ENCODE measurements at regions not wholly inside any gene's neighbourhood (a gene's known extent, or its start where the extent isn't known, plus 50 kb on each side); places are given as distances from the start of the nearest gene placed in this dataset.

DNA sequence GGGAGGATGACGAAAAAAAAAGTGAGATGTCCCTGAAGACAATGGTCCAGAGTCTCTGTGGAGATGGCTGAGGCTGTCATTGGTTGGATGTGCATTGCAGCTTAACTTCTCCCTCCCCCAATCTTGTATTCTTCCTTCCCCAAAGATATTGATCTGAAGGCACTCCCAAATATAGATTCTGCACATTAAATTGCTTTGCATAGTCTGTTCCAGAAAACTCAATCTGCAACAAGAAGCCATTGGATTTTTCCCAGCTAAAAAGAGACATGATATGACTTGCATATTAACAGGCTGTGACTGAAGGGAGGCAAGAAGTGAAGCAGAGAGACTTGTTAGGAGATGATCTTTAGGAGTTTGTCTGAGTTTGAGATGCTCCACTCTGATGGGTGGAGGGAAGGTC is 245.2 kb upstream of the MOCS1 start:
- no peaks in the 10 kb centered on the region for H3K9me3 ChIP-seq
- H3K4me3 ChIP-seq, result no peak overlapping the region
- DNase-seq (ENCODE audit: extremely low spot score in 2 of 2), result no peak
- intact Hi-C loops (cut with DNase I), result no loop called here
- H3K36me3 ChIP-seq, result no peaks in the 10 kb centered on the region
- no peak overlapping the region for H3K27ac ChIP-seq
- H3K4me1 ChIP-seq, result no peaks in the 10 kb centered on the region
- H3K27me3 ChIP-seq, result no peaks in the 10 kb centered on the region
- TF ChIP-seq POLR2AphosphoS5 (IDR thresholded peaks at IDR 0.05; ENCODE audit: insufficient read depth in 1 of 2, low read depth in 1 of 2) (no peak), POLR2A (IDR thresholded peaks at IDR 0.05) (no peak), CTCF (IDR thresholded peaks at IDR 0.05) (no peak)

- Histone ChIP-seq H3K36me3 (no peaks in the 10 kb centered on the region), H3K4me1 (no peaks in the 10 kb centered on the region), H3K9me3 (no peaks in the 10 kb centered on the region), H3K4me3 (no peak overlapping the region), H3K27me3 (no peaks in the 10 kb centered on the region), H3K27ac (no peak overlapping the region)
- peak in 1 of 2 donors; percentile 3 for DNase-seq (ENCODE audit: extremely low spot score in 2 of 2)
- intact Hi-C loops (cut with DNase I), result no loop called here
- TF ChIP-seq CTCF (IDR thresholded peaks at IDR 0.05) (no peak), POLR2A (IDR thresholded peaks at IDR 0.05) (no peak), POLR2AphosphoS5 (IDR thresholded peaks at IDR 0.05; ENCODE audit: insufficient read depth in 1 of 2, low read depth in 1 of 2) (no peak)
Observed at GRCh38 chr6:40177598-40177997, 243.3 kb upstream of the MOCS1 start.

GRCh38 chr6:40176152-40176551 is 241.9 kb upstream of the MOCS1 start:
- DNase-seq (ENCODE audit: extremely low spot score in 2 of 2), result no peak
- Histone ChIP-seq H3K27me3 (no peaks in the 10 kb centered on the region), H3K27ac (no peak overlapping the region), H3K4me3 (no peak overlapping the region), H3K36me3 (no peaks in the 10 kb centered on the region), H3K9me3 (no peaks in the 10 kb centered on the region), H3K4me1 (no peaks in the 10 kb centered on the region)
- TF ChIP-seq POLR2A (IDR thresholded peaks at IDR 0.05) (no peak), POLR2AphosphoS5 (IDR thresholded peaks at IDR 0.05; ENCODE audit: insufficient read depth in 1 of 2, low read depth in 1 of 2) (no peak), CTCF (IDR thresholded peaks at IDR 0.05) (no peak)
- intact Hi-C loops (cut with DNase I), result no loop called here

- Histone ChIP-seq H3K36me3 (no peaks in the 10 kb centered on the region), H3K4me3 (no peak overlapping the region), H3K9me3 (no peaks in the 10 kb centered on the region), H3K4me1 (no peaks in the 10 kb centered on the region), H3K27ac (no peak overlapping the region), H3K27me3 (no peaks in the 10 kb centered on the region)
- TF ChIP-seq POLR2AphosphoS5 (IDR thresholded peaks at IDR 0.05; ENCODE audit: insufficient read depth in 1 of 2, low read depth in 1 of 2), result no peak
- TF ChIP-seq POLR2A (IDR thresholded peaks at IDR 0.05), result no peak
- TF ChIP-seq CTCF (IDR thresholded peaks at IDR 0.05), result no peak
- intact Hi-C loops (cut with DNase I), result no loop called here
- no peak for DNase-seq (ENCODE audit: extremely low spot score in 2 of 2)
Observed at GRCh38 chr6:40172272-40172671, 238.0 kb upstream of the MOCS1 start.

GRCh38 chr6:40171343-40171742 is 237.1 kb upstream of the MOCS1 start:
- Histone ChIP-seq H3K27me3 (no peaks in the 10 kb centered on the region), H3K9me3 (no peaks in the 10 kb centered on the region), H3K36me3 (no peaks in the 10 kb centered on the region), H3K4me3 (no peak overlapping the region), H3K4me1 (no peaks in the 10 kb centered on the region), H3K27ac (no peak overlapping the region)
- DNase-seq (ENCODE audit: extremely low spot score in 2 of 2), result no peak
- TF ChIP-seq CTCF (IDR thresholded peaks at IDR 0.05), result no peak
- no peak for TF ChIP-seq POLR2AphosphoS5 (IDR thresholded peaks at IDR 0.05; ENCODE audit: insufficient read depth in 1 of 2, low read depth in 1 of 2)
- TF ChIP-seq POLR2A (IDR thresholded peaks at IDR 0.05), result no peak
- intact Hi-C loops (cut with DNase I), result no loop called here
